HCT116 (cell line): ENCODE measurements at regions not wholly inside any gene's neighbourhood (a gene's known extent, or its start where the extent isn't known, plus 50 kb on each side); places are given as distances from the start of the nearest gene placed in this dataset.

Experiments used
- ATAC-seq: fragments of 200-7000 bp; cut with Tn5 transposase; 2 replicates; pipeline ENCODE4 v1.9.1; 2020; ENCODE audit warnings: mild to moderate bottlenecking, moderate library complexity
- BruUV-seq: library from RNA; stranded (reverse); fragments of 400-500 nt; replicated peaks from 2 replicates; lab custom pipeline; 2021; lab: Mats Ljungman, UMichigan
- CTCF ChIA-PET: fragments of 300-600 bp; sonication (Branson Sonifier 250); formaldehyde crosslinking; loops from one replicate; lab custom pipeline; 2021; ENCODE audit warnings: antibody characterized with exemption; lab: Charles Lee
- POLR2A ChIA-PET: fragments of 300-600, 350-600 bp; sonication (Branson Sonifier 250); formaldehyde crosslinking; loops from one replicate; lab custom pipeline; 2021; ENCODE audit warnings: antibody characterized with exemption; lab: Charles Lee
- RAD21 ChIA-PET, 2 experiments: fragments of 300-600 bp; sonication (Branson Sonifier 250); formaldehyde crosslinking; loops; one replicate each; lab custom pipeline; 2023; ENCODE audit warnings: low total read pairs in 2 of 2; ENCODE audit not compliant: uncharacterized antibody in 2 of 2, unreplicated experiment in 2 of 2, low non-redundant PET in 1 of 2; lab: Charles Lee
- DNase-seq: peaks from one replicate; pipeline ENCODE4 v3.0.0-alpha.2; 2010; ENCODE audit warnings: low read depth, low spot score
- H2AFZ ChIP-seq: fragments of 200-600 bp; shearing (Covaris generic), sonication (generic); 2 replicates; pipeline ENCODE4 v1.6.1; 2017; ENCODE audit warnings: low read depth, mixed run types, mixed read lengths, antibody characterized with exemption, low read length; ENCODE audit not compliant: poor library complexity, severe bottlenecking
- H3K27ac ChIP-seq: 2 replicates; pipeline ENCODE4 v1.5.1; 2012; ENCODE audit warnings: low read depth, low read length
- H3K27me3 ChIP-seq: fragments of 200-600 bp; sonication (generic); 2 replicates; pipeline ENCODE4 v1.6.1; 2016; ENCODE audit warnings: mixed run types, low read length, mixed read lengths; ENCODE audit not compliant: insufficient read depth
- H3K36me3 ChIP-seq, 2 experiments: fragments of 200-500 bp in 1 of 2; fragments of 200-600 bp in 1 of 2; sonication (Bioruptor generic) in 1 of 2; sonication (generic) in 1 of 2; 2 replicates each; pipeline versions ENCODE4 v1.5.1 to v1.6.1; 2014 to 2016; ENCODE audit warnings: low read length in 2 of 2, inconsistent platforms in 1 of 2, mixed read lengths in 1 of 2, mixed run types in 1 of 2; ENCODE audit not compliant: insufficient read depth in 2 of 2, control insufficient read depth in 1 of 2
- H3K4me1 ChIP-seq, 2 experiments: fragments of 200-600 bp in 1 of 2; sonication (generic) in 1 of 2; 2 replicates each; pipeline versions ENCODE4 v1.5.1 to v1.6.1; 2012 to 2017; ENCODE audit warnings: low read length in 2 of 2, inconsistent platforms in 1 of 2, mild to moderate bottlenecking in 1 of 2, mixed read lengths in 1 of 2, mixed run types in 1 of 2, moderate library complexity in 1 of 2; ENCODE audit not compliant: insufficient read depth in 2 of 2, control insufficient read depth in 1 of 2
- H3K4me2 ChIP-seq: fragments of 200-600 bp; sonication (generic); 2 replicates; pipeline ENCODE4 v1.6.1; 2017; ENCODE audit warnings: mixed run types, low read length, mixed read lengths
- H3K4me3 ChIP-seq, 2 experiments: fragments of 200-600 bp in 1 of 2; sonication (generic) in 1 of 2; replicated peaks in 1 of 2; 2 replicates each; pipeline ENCODE4 v1.5.1; 2011 to 2016; ENCODE audit warnings: low read length in 2 of 2, control low read depth in 1 of 2, low read depth in 1 of 2, mild to moderate bottlenecking in 1 of 2, mixed read lengths in 1 of 2, mixed run types in 1 of 2
- H3K79me2 ChIP-seq: fragments of 200-600 bp; sonication (generic); 2 replicates; pipeline ENCODE4 v1.6.1; 2017; ENCODE audit warnings: mild to moderate bottlenecking, mixed run types, low read length, moderate library complexity, mixed read lengths; ENCODE audit not compliant: insufficient read depth
- H3K9ac ChIP-seq: fragments of 200-600 bp; sonication (generic); 2 replicates; pipeline ENCODE4 v1.6.1; 2016; ENCODE audit warnings: low read length, mixed read lengths
- H3K9me2 ChIP-seq: fragments of 200-600 bp; sonication (generic), shearing (Covaris generic); 2 replicates; pipeline ENCODE4 v1.6.1; 2017; ENCODE audit warnings: mixed run types, mild to moderate bottlenecking, moderate library complexity; ENCODE audit not compliant: insufficient read depth
- H3K9me3 ChIP-seq, 2 experiments: fragments of 200-500 bp in 1 of 2; fragments of 200-600 bp in 1 of 2; sonication (Bioruptor generic) in 1 of 2; sonication (generic) in 1 of 2; 2 replicates each; pipeline ENCODE4 v1.6.1; 2014 to 2017; ENCODE audit warnings: low read length in 2 of 2, mixed read lengths in 2 of 2, inconsistent platforms in 1 of 2, low read depth in 1 of 2, mild to moderate bottlenecking in 1 of 2, mixed run types in 1 of 2, moderate library complexity in 1 of 2; ENCODE audit not compliant: control insufficient read depth in 1 of 2, insufficient read depth in 1 of 2
- H4K20me1 ChIP-seq: fragments of 200-600 bp; sonication (generic), shearing (Covaris generic); 2 replicates; pipeline ENCODE4 v1.6.1; 2017; ENCODE audit warnings: mixed run types, mild to moderate bottlenecking, moderate library complexity; ENCODE audit not compliant: insufficient read depth
- CEBPB ChIP-seq: IDR thresholded peaks from 2 replicates; pipeline ENCODE4 v1.6.1; 2012; ENCODE audit warnings: low read depth
- EGR1 ChIP-seq: IDR thresholded peaks from 2 replicates; pipeline ENCODE4 v1.6.1; 2012; ENCODE audit warnings: low read depth
- EZH2 ChIP-seq: fragments of 200-600 bp; sonication (generic); IDR thresholded peaks from 2 replicates; pipeline ENCODE4 v1.6.1; 2017; ENCODE audit warnings: antibody characterized with exemption, mixed run types
- EZH2phosphoT487 ChIP-seq: fragments of 200-600 bp; IDR thresholded peaks from 2 replicates; pipeline ENCODE4 v1.6.1; 2018; ENCODE audit warnings: antibody characterized with exemption, borderline replicate concordance
- FOSL1 ChIP-seq: IDR thresholded peaks from 2 replicates; pipeline ENCODE4 v1.6.1; 2012; ENCODE audit warnings: low read depth
- JUND ChIP-seq: IDR thresholded peaks from 2 replicates; pipeline ENCODE4 v1.6.1; 2012
- POLR2AphosphoS5 ChIP-seq: IDR thresholded peaks from 2 replicates; pipeline ENCODE4 v1.6.1; 2011; ENCODE audit warnings: mild to moderate bottlenecking, low read depth, low read length, moderate library complexity
- RAD21 ChIP-seq: IDR thresholded peaks from 2 replicates; pipeline ENCODE4 v1.6.1; 2012; ENCODE audit warnings: low read depth, mild to moderate bottlenecking
- SP1 ChIP-seq: IDR thresholded peaks from 2 replicates; pipeline ENCODE4 v1.6.1; 2012; ENCODE audit warnings: low read depth
- ZFX ChIP-seq: fragments of 450-650 bp; IDR thresholded peaks from 2 replicates; pipeline ENCODE4 v1.6.1; 2017
- ZNF274 ChIP-seq: fragments of 200-500 bp; sonication (Bioruptor generic); IDR thresholded peaks from 2 replicates; pipeline ENCODE4 v1.6.1; 2014; ENCODE audit warnings: mild to moderate bottlenecking, low read depth, low read length, inconsistent platforms
- intact Hi-C: fragments of 100-400 bp; cut with micrococcal nuclease; formaldehyde crosslinking; loops from 2 replicates; pipeline ENCODE4 v1.10.0; 2022
- TF ChIP-seq, protein P1 (sequence below), 3 experiments: fragments of 200-600 bp in 1 of 3; sonication (generic) in 1 of 3; IDR thresholded peaks in 2 of 3; conservative IDR thresholded peaks in 1 of 3; 2 replicates each; pipeline ENCODE4 v1.5.1; 2012 to 2017; ENCODE audit warnings: low read depth in 2 of 3, low read length in 2 of 3, antibody characterized with exemption in 1 of 3, borderline replicate concordance in 1 of 3, control low read depth in 1 of 3, mild to moderate bottlenecking in 1 of 3, mixed read lengths in 1 of 3, mixed run types in 1 of 3, moderate library complexity in 1 of 3; ENCODE audit not compliant: insufficient read depth in 1 of 3

DNA sequence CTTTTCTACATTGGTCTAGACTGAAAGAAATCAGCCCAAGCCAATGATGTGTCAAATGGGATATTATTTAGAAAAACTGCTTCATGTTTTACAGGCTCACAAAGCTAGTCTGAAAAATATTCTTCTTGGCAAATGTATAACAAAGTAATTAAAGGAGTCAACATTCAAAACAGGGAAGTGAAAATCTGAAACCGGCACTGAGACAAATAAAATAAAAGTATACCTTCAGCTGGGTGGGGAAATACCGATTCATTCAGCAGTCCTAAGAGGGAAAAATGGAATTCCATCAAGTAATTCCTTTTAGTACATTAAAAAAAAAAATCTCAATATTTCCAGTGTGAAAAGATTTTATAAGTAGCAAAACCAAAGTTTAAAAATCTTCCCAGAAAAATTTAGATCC lies 259.6 kb upstream of the SLC24A2 start:
- H3K4me3 ChIP-seq = no peak overlapping the region
- no peaks in the 10 kb centered on the region for H4K20me1 ChIP-seq
- no TSS peak for BruUV-seq
- no peaks in the 10 kb centered on the region for H3K9me3 ChIP-seq
- RAD21 ChIA-PET = no interaction called here
- intact Hi-C loops = no loop called here
- TF ChIP-seq FOSL1 = no peak
- no peak for TF ChIP-seq EZH2phosphoT487
- TF ChIP-seq, protein P1, sequence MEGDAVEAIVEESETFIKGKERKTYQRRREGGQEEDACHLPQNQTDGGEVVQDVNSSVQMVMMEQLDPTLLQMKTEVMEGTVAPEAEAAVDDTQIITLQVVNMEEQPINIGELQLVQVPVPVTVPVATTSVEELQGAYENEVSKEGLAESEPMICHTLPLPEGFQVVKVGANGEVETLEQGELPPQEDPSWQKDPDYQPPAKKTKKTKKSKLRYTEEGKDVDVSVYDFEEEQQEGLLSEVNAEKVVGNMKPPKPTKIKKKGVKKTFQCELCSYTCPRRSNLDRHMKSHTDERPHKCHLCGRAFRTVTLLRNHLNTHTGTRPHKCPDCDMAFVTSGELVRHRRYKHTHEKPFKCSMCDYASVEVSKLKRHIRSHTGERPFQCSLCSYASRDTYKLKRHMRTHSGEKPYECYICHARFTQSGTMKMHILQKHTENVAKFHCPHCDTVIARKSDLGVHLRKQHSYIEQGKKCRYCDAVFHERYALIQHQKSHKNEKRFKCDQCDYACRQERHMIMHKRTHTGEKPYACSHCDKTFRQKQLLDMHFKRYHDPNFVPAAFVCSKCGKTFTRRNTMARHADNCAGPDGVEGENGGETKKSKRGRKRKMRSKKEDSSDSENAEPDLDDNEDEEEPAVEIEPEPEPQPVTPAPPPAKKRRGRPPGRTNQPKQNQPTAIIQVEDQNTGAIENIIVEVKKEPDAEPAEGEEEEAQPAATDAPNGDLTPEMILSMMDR (IDR thresholded peaks at IDR 0.05 in 2 of 3, conservative IDR thresholded peaks at IDR 0.05 in 1 of 3; ENCODE audit: borderline replicate concordance in 1 of 3, insufficient read depth in 1 of 3, low read depth in 2 of 3, low read length in 2 of 3) = no peak
- TF ChIP-seq EZH2 = no peak
- no peak for TF ChIP-seq CEBPB
- TF ChIP-seq SP1 = no peak
- TF ChIP-seq JUND = no peak
- TF ChIP-seq ZFX = no peak
- no peak for TF ChIP-seq POLR2AphosphoS5
- no peak for TF ChIP-seq EGR1
- TF ChIP-seq RAD21 = no peak
- TF ChIP-seq ZNF274 = no peak
- TF ChIP-seq, all 23 proteins: peak for 0
- Histone ChIP-seq H3K4me1 (no peaks in the 10 kb centered on the region), H3K9ac (no peak overlapping the region), H3K36me3 (no peaks in the 10 kb centered on the region), H2AFZ (no peak overlapping the region), H3K27ac (no peak overlapping the region), H3K4me2 (no peak overlapping the region), H3K9me2 (no peaks in the 10 kb centered on the region), H3K27me3 (peaks cover 21% of the 10 kb centered on the region), H3K79me2 (no peaks in the 10 kb centered on the region)
- CTCF ChIA-PET = no interaction called here
- ATAC-seq (no peak), DNase-seq (no peak)
- POLR2A ChIA-PET = no interaction called here
